Activated CD8-positive, alpha-beta memory T cell treated with anti-CD3 and anti-CD28 coated beads, Interleukin-2, amount 10 ng/mL, durations not matched to agents 7 days and 5 days (primary cell): ENCODE measurements at regions not wholly inside any gene's neighbourhood (a gene's known extent, or its start where the extent isn't known, plus 50 kb on each side); places are given as distances from the start of the nearest gene placed in this dataset.
"Not testable (repeated sequence)": the region's sequence is repeated elsewhere in the genome, so short reads cannot be mapped to it uniquely, and the experiment has no call there.

Experiments
- ATAC-seq: fragments of 150-1000 bp; cut with Tn5 transposase; one replicate; pipeline ENCODE4 v1.10.0; 2021; ENCODE audit warnings: moderate library complexity
- CTCF ChIA-PET: fragments of 350-600 bp; sonication (Branson Sonifier 250); formaldehyde crosslinking; loops from one replicate; lab custom pipeline; 2021; ENCODE audit warnings: antibody characterized with exemption; lab: Charles Lee
- DNase-seq: peaks from one replicate; pipeline ENCODE4 v3.0.0-alpha.2; 2020
- H3K27ac Mint-ChIP-seq: one replicate; pipeline ENCODE4 v1.8.0; 2021; ENCODE audit warnings: mild to moderate bottlenecking, mixed read lengths
- H3K27me3 Mint-ChIP-seq: one replicate; pipeline ENCODE4 v1.8.0; 2021; ENCODE audit warnings: mixed read lengths
- H3K36me3 Mint-ChIP-seq: one replicate; pipeline ENCODE4 v1.8.0; 2021; ENCODE audit warnings: mild to moderate bottlenecking, mixed read lengths
- H3K4me1 Mint-ChIP-seq: one replicate; pipeline ENCODE4 v1.8.0; 2021; ENCODE audit warnings: mixed read lengths
- H3K4me3 Mint-ChIP-seq: one replicate; pipeline ENCODE4 v1.8.0; 2021; ENCODE audit warnings: mild to moderate bottlenecking, moderate library complexity, mixed read lengths
- H3K9me3 Mint-ChIP-seq: one replicate; pipeline ENCODE4 v1.8.0; 2022; ENCODE audit warnings: low read depth, mixed read lengths

DNA sequence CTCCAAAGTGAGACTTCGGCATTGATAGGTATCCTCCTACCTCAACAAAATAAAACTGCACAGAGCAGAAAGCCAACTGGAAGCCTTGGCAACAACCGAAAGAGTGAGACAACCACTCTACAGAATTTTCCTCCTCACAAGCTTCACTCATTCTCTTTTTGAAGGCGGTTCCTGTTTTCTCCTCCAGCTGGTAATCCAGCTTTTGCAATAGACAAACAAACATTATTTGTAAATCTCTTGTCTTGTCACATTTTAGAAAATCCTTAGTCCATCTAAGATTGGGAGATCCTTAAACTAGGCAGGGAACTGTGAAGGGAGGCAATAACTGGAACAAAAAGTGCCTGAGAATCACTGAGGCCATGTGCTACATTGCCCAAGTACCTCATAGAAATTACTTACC lies 332.4 kb downstream of the BCL11A start:
- no peak for ATAC-seq
- no peaks in the 10 kb centered on the region for H3K27me3 Mint-ChIP-seq
- no peaks in the 10 kb centered on the region for H3K4me1 Mint-ChIP-seq
- H3K36me3 Mint-ChIP-seq: no peaks in the 10 kb centered on the region
- H3K27ac Mint-ChIP-seq: no peak overlapping the region
- no peak overlapping the region for H3K4me3 Mint-ChIP-seq
- no peaks in the 10 kb centered on the region for H3K9me3 Mint-ChIP-seq
- no peak for DNase-seq
- CTCF ChIA-PET: no interaction called here

DNA sequence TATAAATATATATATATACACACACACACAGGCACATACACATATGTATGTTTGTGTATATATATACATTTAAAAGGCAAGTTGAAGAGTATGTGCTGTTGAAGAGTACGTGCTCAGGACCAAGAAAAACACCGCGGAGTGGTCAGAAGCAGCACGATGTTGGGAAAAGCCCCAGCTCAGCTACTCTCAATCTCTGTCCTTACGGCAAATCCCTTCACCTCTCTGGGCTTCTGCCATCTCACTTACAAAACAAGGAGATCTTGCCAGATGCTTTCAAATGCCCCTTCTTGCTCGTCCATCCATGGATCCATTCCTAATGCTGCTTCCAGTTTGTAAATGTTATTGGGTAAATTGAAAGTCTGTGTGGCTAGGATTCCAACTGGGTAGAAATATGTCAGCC lies 333.9 kb downstream of the BCL11A start:
- CTCF ChIA-PET: no interaction called here
- Mint-ChIP-seq H3K27ac (no peak overlapping the region), H3K4me3 (no peak overlapping the region), H3K4me1 (no peaks in the 10 kb centered on the region), H3K27me3 (no peaks in the 10 kb centered on the region), H3K9me3 (no peaks in the 10 kb centered on the region), H3K36me3 (no peaks in the 10 kb centered on the region)
- DNase-seq (no peak), ATAC-seq (no peak)

DNA sequence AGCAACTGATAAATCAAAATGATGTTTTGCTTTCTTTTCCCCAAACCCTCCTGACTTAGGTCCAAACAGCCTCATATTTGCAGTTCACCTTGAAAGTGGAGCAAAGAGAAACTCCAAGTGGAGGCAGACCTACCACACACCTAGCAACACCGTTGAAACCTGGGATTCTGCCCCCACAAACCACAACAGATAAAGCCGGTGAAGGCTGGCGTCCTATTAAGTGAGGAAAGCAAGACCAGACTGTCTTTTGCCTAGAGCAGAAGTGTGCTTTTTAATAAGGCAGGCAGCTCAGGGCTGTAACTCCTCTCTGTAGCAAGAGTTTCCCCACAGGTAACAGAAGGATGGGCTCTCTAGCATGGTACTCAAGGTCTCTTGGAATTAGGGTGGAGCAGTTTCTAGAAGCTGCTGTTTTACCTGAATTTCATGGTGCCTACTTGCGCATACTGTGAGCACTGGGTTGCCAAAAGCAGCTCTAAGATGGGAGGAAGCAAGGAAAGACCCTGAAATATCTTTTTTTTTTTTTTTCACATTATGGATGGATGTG lies 336.9 kb downstream of the BCL11A start:
- Mint-ChIP-seq H3K27me3 (no peaks in the 10 kb centered on the region), H3K9me3 (no peaks in the 10 kb centered on the region), H3K4me1 (no peaks in the 10 kb centered on the region), H3K36me3 (no peaks in the 10 kb centered on the region), H3K4me3 (no peak overlapping the region), H3K27ac (no peak overlapping the region)
- ATAC-seq: no peak
- CTCF ChIA-PET: no interaction called here
- DNase-seq: no peak

DNA sequence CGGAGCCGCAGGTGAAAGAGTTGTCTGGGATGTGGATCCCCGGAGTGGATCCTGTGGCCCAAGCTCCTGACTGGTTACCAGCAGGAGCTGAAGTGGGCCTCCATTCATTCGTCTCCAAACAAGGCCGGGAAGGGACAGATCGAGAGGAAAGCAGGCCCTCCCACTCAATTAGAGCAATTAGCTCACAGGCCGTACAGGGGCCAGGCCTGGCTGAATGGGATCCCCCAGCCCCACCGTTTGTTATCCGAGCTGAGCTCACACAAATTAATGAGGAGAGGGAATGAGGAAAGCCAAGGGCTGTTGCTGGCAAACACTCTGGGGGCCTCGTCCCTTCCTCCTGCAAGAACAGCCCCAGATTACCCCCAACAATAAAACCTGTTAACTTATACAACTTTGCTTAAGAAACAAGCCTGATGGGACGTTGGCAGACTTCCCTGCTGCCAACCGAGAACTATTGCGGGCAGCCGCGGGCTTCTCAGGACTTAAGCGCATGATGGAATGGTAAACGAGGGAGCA lies 338.0 kb downstream of the BCL11A start:
- Mint-ChIP-seq H3K9me3 (no peaks in the 10 kb centered on the region), H3K27me3 (no peaks in the 10 kb centered on the region), H3K27ac (no peak overlapping the region), H3K4me1 (no peaks in the 10 kb centered on the region), H3K36me3 (no peaks in the 10 kb centered on the region), H3K4me3 (no peak overlapping the region)
- no peak for DNase-seq
- CTCF ChIA-PET: no interaction called here
- ATAC-seq: no peak

DNA sequence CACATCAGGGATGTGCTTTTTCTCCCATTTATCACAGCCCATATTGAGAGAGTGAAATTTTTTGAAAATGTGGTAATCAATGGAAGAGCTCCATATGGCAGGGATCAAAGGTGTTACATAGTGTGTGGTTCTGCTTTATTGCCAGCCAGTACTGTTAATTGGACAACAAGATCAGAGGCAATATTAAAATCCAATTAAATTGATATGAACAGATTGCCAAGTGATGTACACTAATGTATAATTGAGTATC lies 338.9 kb downstream of the BCL11A start:
- H3K27me3 Mint-ChIP-seq: no peaks in the 10 kb centered on the region
- CTCF ChIA-PET: no interaction called here

DNA sequence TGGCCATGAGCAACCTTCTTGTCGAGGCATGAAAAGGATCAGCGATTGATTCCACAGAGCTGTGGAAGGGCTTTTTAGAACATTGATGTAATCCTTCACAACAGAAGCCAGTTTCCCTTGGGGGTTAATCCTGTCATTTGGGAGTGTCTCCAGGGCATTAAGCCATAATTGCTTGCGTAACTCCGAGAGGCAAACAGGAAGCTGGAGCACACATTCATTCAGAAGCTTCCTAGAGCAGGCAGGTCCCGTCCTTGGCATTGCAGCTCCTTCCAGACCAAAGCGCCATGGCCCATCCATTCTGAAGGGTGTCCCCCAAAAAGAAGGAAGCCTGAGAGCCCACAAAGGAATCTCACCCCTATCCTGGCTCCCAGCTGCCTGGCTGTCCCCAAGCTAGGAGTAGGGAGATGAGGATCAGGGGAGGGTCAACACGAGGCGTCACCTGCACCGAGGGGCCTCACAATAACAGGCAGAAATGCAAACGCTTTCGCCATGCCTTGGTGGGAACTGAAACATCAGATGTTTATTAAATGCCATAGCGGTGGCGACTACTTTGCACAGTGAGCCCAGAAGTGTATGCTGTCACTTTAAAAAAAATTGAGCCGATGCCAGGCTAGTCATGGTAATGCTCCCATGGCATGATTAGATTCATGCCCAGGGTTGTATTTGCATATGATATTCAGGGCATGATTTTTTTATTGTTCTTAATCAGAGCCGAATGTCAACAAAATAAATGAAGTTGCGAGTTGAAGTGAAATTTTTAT lies 339.4 kb downstream of the BCL11A start:
- Mint-ChIP-seq H3K36me3 (no peaks in the 10 kb centered on the region), H3K4me1 (no peaks in the 10 kb centered on the region), H3K27me3 (no peaks in the 10 kb centered on the region), H3K27ac (no peak overlapping the region), H3K4me3 (no peak overlapping the region), H3K9me3 (no peaks in the 10 kb centered on the region)
- DNase-seq (no peak), ATAC-seq (no peak)
- CTCF ChIA-PET: no interaction called here

More for the DNA sequence above, 338.9 kb downstream of the BCL11A start:
- H3K36me3 Mint-ChIP-seq: no peaks in the 10 kb centered on the region
- H3K4me1 Mint-ChIP-seq: no peaks in the 10 kb centered on the region
- no peaks in the 10 kb centered on the region for H3K9me3 Mint-ChIP-seq
- H3K4me3 Mint-ChIP-seq: no peak overlapping the region
- H3K27ac Mint-ChIP-seq: no peak overlapping the region
- no peak for DNase-seq
- ATAC-seq: no peak

DNA sequence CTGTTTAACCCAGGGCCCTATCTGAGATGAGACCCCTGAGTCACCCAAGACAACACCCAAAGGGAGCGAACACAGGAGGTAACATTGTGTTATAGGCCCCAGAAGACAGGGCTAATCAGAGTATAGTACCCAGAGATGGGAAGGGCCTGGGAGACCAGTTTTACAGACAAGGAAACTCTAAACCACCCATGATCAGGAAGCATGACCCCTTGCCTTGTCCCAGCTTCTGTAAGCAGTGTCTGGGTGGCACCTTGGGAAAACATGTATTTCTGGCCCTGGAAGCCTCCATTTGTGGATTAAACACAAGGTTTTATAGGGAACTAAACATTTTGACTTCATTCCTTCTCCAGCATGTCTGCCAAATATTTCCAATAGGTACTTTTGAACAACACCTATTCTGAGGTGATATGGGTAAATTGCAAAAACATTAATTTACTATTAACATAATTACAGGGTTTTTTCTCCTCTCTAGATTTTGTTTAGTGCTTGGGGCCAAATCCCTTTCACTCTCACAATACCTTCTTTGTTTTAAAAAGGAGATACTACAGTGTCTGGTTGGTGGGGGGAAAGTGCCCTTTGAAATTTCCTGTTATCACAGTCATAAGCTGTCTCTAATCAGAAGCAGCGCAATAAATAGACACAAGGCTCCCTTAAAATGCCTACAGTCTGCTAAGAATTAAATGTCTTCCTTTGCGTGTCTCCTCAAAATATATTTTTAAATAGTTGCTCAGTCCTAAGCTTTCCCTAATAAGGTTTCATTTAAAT lies 341.1 kb downstream of the BCL11A start:
- Mint-ChIP-seq H3K36me3 (no peaks in the 10 kb centered on the region), H3K9me3 (no peaks in the 10 kb centered on the region), H3K4me3 (no peak overlapping the region), H3K27ac (no peak overlapping the region), H3K27me3 (no peaks in the 10 kb centered on the region), H3K4me1 (no peaks in the 10 kb centered on the region)
- no peak for ATAC-seq
- no peak for DNase-seq
- CTCF ChIA-PET: no interaction called here

DNA sequence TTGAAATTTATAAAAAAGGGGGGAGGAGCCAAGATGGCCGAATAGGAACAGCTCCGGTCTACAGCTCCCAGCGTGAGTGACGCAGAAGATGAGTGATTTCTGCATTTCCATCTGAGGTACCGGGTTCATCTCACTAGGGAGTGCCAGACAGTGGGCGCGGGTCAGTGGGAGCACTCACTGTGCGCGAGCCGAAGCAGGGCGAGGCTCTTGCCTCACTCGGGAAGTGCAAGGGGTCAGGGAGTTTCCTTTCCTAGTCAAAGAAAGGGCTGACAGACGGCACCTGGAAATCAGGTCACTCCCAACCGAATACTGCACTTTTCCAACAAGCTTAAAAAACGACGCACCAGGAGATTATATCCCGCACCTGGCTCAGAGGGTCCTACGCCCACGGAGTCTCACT lies 364.4 kb downstream of the BCL11A start:
- DNase-seq, H3K4me3 Mint-ChIP-seq, H3K27ac Mint-ChIP-seq, H3K9me3 Mint-ChIP-seq, H3K27me3 Mint-ChIP-seq, ATAC-seq, H3K36me3 Mint-ChIP-seq, H3K4me1 Mint-ChIP-seq, CTCF ChIA-PET: not testable (repeated sequence)

DNA sequence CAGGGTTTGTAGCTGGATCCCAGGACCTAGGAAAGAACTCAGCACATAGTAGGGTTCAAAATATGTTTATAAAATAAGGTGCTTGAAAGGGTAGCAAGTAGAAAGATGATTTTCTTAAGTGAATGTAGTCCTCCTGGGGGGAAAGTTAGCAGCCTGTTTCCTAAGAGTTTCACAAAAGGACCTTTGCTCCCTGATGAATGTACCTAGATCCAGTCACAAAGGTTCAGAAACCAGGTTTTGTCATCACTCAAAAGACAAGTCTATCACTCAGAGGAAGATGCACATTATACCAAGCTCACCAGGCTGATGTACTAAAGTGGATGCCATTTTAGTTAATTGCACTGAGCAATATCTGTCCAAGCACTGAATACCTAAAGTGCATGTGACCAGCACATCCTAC lies 378.2 kb downstream of the BCL11A start:
- Mint-ChIP-seq H3K4me3 (no peak overlapping the region), H3K9me3 (no peaks in the 10 kb centered on the region), H3K36me3 (no peaks in the 10 kb centered on the region), H3K27me3 (no peaks in the 10 kb centered on the region), H3K27ac (no peak overlapping the region), H3K4me1 (no peaks in the 10 kb centered on the region)
- ATAC-seq (no peak), DNase-seq (no peak)
- CTCF ChIA-PET: no interaction called here

DNA sequence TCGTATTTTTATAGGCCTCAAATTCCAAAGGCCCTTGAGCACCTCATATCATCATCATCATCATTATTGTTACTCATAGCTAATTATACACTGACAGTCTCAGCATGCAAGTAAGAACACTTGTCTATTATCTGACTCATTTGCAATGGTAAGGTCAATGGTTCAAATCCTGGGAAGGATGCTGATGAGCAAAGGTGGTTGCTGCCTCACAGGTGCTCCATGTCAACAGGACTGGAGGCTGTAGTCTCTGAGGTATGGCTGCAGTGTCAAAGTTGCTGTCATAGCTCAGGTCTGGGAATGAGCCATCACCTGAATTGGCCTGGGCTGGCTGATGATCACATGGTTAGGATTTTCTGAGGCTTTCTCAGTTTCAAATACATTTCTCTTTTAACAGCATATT lies 379.3 kb downstream of the BCL11A start:
- ATAC-seq: no peak
- CTCF ChIA-PET: no interaction called here
- Mint-ChIP-seq H3K4me3 (no peak overlapping the region), H3K4me1 (no peaks in the 10 kb centered on the region), H3K27me3 (no peaks in the 10 kb centered on the region), H3K9me3 (no peaks in the 10 kb centered on the region), H3K27ac (no peak overlapping the region), H3K36me3 (no peaks in the 10 kb centered on the region)
- DNase-seq: no peak

DNA sequence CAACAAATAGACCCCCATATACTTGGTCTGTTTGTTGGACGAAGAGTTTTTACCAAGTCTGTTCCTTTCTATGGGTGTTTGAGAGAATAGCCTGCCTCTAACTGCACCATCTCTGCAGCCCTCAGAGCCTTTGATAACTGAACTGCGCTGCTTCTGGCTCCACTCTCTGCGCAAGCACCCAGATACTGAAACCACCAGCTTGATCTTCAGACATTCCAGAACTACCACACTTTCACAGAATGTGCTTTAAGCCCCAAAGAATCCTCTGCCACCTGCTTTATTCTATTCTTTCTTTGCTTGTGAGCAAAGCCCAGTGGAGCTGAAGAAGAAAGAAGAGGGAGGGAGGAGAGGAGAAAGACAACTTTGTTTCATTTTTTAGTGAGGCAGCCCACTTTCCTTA lies 380.7 kb downstream of the BCL11A start:
- no peak overlapping the region for H3K27ac Mint-ChIP-seq
- no peaks in the 10 kb centered on the region for H3K4me1 Mint-ChIP-seq

DNA sequence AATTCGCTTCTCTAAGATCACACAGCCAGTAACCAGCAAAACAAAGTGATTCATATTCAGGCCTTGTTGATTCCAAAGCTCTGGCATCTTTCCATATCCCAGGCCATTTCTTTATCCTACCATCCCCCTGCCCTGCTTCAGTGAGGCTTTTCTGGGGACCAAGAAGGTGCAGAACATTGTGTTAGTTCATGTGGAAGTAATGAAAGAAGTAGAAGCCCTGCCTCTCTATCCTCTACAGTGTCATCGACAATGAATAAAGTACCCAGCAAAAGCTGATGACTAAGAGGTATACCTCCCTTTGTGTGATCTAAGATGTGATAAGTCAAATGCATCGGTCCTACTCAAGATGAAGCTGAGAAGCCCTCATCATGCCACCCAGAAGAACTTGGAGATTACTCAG lies 383.2 kb downstream of the BCL11A start:
- CTCF ChIA-PET: no interaction called here
- Mint-ChIP-seq H3K4me3 (no peak overlapping the region), H3K27ac (no peak overlapping the region), H3K4me1 (no peaks in the 10 kb centered on the region), H3K9me3 (no peaks in the 10 kb centered on the region), H3K36me3 (no peaks in the 10 kb centered on the region), H3K27me3 (no peaks in the 10 kb centered on the region)
- no peak for ATAC-seq
- DNase-seq: no peak

More for the DNA sequence above, 380.7 kb downstream of the BCL11A start:
- DNase-seq (no peak), ATAC-seq (no peak)
- Mint-ChIP-seq H3K4me3 (no peak overlapping the region), H3K9me3 (no peaks in the 10 kb centered on the region), H3K27me3 (no peaks in the 10 kb centered on the region), H3K36me3 (no peaks in the 10 kb centered on the region)
- CTCF ChIA-PET: no interaction called here

DNA sequence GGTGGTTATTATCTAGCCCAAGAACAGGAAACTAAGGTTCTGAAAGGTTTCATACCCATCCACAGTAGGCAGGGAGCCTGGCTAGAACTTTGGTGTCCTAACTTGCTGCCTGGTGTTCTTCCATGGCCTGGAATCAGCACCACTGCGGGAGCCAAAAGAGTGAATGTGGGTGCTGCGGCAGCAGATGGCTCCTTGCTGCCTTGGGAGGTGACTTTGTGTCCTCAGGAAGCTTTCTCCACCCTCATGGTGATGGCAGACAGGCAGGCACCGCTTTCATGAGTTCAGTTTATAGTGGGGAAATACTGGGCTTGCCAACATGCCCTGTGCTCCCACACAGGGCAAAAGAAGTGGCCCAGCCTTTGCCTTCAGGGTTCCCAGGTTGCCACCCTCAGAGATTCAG lies 385.2 kb downstream of the BCL11A start:
- no peaks in the 10 kb centered on the region for H3K9me3 Mint-ChIP-seq
- DNase-seq (no peak), ATAC-seq (no peak)
- H3K27ac Mint-ChIP-seq: no peak overlapping the region
- H3K27me3 Mint-ChIP-seq: no peaks in the 10 kb centered on the region
- H3K36me3 Mint-ChIP-seq: no peaks in the 10 kb centered on the region
- H3K4me1 Mint-ChIP-seq: no peaks in the 10 kb centered on the region
- CTCF ChIA-PET: no interaction called here
- no peak overlapping the region for H3K4me3 Mint-ChIP-seq

DNA sequence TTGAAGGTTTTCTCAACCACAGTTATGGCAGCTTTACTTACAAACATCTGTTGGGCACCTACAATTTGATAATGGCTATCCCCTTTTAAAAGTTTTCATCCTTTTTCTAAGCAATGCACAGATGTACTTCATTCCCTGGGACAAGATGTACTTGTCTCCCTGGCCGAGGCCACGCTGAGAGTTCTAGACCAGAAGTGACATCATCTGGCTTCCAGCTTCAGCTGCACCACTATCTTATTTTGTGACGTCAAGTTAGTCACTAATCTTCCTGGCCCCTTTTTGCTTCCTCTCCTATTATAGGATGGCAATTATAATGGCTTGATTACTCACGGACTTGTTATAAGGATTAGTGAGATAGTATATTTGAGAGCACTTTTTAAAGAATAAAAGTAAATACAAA lies 386.4 kb downstream of the BCL11A start:
- no peak overlapping the region for H3K4me3 Mint-ChIP-seq
- no peak for ATAC-seq
- CTCF ChIA-PET: interaction anchor here (1.3 kb wide), 1 partner anchor 15 kb away, joined by 3 read pairs; no protein-coding TSS in a partner anchor
- no peaks in the 10 kb centered on the region for H3K4me1 Mint-ChIP-seq
- H3K27ac Mint-ChIP-seq: no peak overlapping the region
- no peaks in the 10 kb centered on the region for H3K9me3 Mint-ChIP-seq
- H3K36me3 Mint-ChIP-seq: no peaks in the 10 kb centered on the region
- no peak for DNase-seq
- H3K27me3 Mint-ChIP-seq: no peaks in the 10 kb centered on the region
